GM12891 (cell line): ENCODE measurements at regions not wholly inside any gene's neighbourhood (a gene's known extent, or its start where the extent isn't known, plus 50 kb on each side); places are given as distances from the start of the nearest gene placed in this dataset.

Experiments
- DNase-seq: peaks from one replicate; pipeline ENCODE4 v3.0.0; 2011; ENCODE audit warnings: low spot score; ENCODE audit not compliant: insufficient read length
- FAIRE-seq: peaks from 2 replicates; lab custom pipeline; 2011; peaks lifted over from hg19 to GRCh38; lab: Jason Lieb, UNC
- PAX5 ChIP-seq: IDR thresholded peaks from 2 replicates; pipeline ENCODE4 v1.6.1; 2011; ENCODE audit warnings: low read length, moderate library complexity, mild to moderate bottlenecking; ENCODE audit not compliant: insufficient read depth, severe bottlenecking
- POLR2A ChIP-seq: IDR thresholded peaks from 2 replicates; pipeline ENCODE4 v1.6.1; 2011; ENCODE audit warnings: low read depth, low read length, control low read depth
- POLR2AphosphoS5 ChIP-seq: IDR thresholded peaks from 2 replicates; pipeline ENCODE4 v1.6.1; 2011; ENCODE audit warnings: low read depth, low read length, control low read depth
- POU2F2 ChIP-seq: IDR thresholded peaks from 2 replicates; pipeline ENCODE4 v1.6.1; 2011; ENCODE audit warnings: low read depth, mild to moderate bottlenecking, control low read depth, low read length, moderate library complexity
- SPI1 ChIP-seq: IDR thresholded peaks from 2 replicates; pipeline ENCODE4 v1.6.1; 2011; ENCODE audit warnings: low read depth, low read length, control low read depth
- TAF1 ChIP-seq: IDR thresholded peaks from 2 replicates; pipeline ENCODE4 v1.6.1; 2011; ENCODE audit warnings: low read depth, low read length, control low read depth

- TF ChIP-seq TAF1 = no peak
- TF ChIP-seq POLR2AphosphoS5 = no peak
- TF ChIP-seq POLR2A = no peak
- TF ChIP-seq SPI1 = no peak
- TF ChIP-seq POU2F2 = no peak
- no peak for TF ChIP-seq PAX5
- no peak for FAIRE-seq
These were observed 119.7 kb downstream of the UCHL5 start for GRCh38 chr1:192939440-192939839.

GRCh38 chr1:192940658-192941057, 118.5 kb downstream of the UCHL5 start:
- TF ChIP-seq POLR2A (no peak), POLR2AphosphoS5 (no peak), SPI1 (no peak)
- no peak for FAIRE-seq

More at GRCh38 chr1:192939440-192939839, 119.7 kb downstream of the UCHL5 start:
- DNase-seq = no peak

GRCh38 chr1:192941722-192942411, 117.3 kb downstream of the UCHL5 start:
- FAIRE-seq (peak; percentile 13), DNase-seq (no peak)
- TF ChIP-seq SPI1 (peak; percentile 74), POLR2AphosphoS5 (no peak)

More at GRCh38 chr1:192940658-192941057, 118.5 kb downstream of the UCHL5 start:
- DNase-seq = no peak

- no peak for FAIRE-seq
- TF ChIP-seq TAF1 = no peak
These were observed 116.1 kb downstream of the UCHL5 start for GRCh38 chr1:192943108-192943507.

GRCh38 chr1:192943522-192943921, 115.6 kb downstream of the UCHL5 start:
- DNase-seq = no peak
- TF ChIP-seq POLR2AphosphoS5 (no peak), SPI1 (no peak), POU2F2 (no peak), TAF1 (no peak), POLR2A (no peak), PAX5 (no peak)
- FAIRE-seq = no peak

More at GRCh38 chr1:192943108-192943507, 116.1 kb downstream of the UCHL5 start:
- no peak for DNase-seq

GRCh38 chr1:192945390-192946130, 113.6 kb downstream of the UCHL5 start:
- TF ChIP-seq POU2F2 (no peak), POLR2A (no peak), SPI1 (no peak), POLR2AphosphoS5 (no peak), PAX5 (no peak), TAF1 (no peak)
- FAIRE-seq (no peak), DNase-seq (no peak)

GRCh38 chr1:192949783-192950182, 109.4 kb downstream of the UCHL5 start:
- FAIRE-seq = no peak
- TF ChIP-seq POU2F2 (no peak), TAF1 (no peak)
- no peak for DNase-seq

GRCh38 chr1:192950926-192951325, 108.2 kb downstream of the UCHL5 start:
- no peak for FAIRE-seq

GRCh38 chr1:192951691-192952460, 107.3 kb downstream of the UCHL5 start:
- DNase-seq (no peak), FAIRE-seq (no peak)
- no peak for TF ChIP-seq POLR2A
- no peak for TF ChIP-seq SPI1
- no peak for TF ChIP-seq POU2F2
- TF ChIP-seq TAF1 = no peak
- TF ChIP-seq PAX5 = no peak
- no peak for TF ChIP-seq POLR2AphosphoS5

More at GRCh38 chr1:192950926-192951325, 108.2 kb downstream of the UCHL5 start:
- no peak for TF ChIP-seq POLR2AphosphoS5
- DNase-seq = no peak

GRCh38 chr1:192952646-192953045, 106.5 kb downstream of the UCHL5 start:
- TF ChIP-seq SPI1 (no peak), POLR2AphosphoS5 (no peak), POLR2A (no peak), TAF1 (no peak), PAX5 (no peak), POU2F2 (no peak)
- no peak for FAIRE-seq
- no peak for DNase-seq
